ENCODE measurements at regions not wholly inside any gene's neighbourhood (a gene's known extent, or its start where the extent isn't known, plus 50 kb on each side); places are given as distances from the start of the nearest gene placed in this dataset.
"Not testable (repeated sequence)": the region's sequence is repeated elsewhere in the genome, so short reads cannot be mapped to it uniquely, and the experiment has no call there.

DNA sequence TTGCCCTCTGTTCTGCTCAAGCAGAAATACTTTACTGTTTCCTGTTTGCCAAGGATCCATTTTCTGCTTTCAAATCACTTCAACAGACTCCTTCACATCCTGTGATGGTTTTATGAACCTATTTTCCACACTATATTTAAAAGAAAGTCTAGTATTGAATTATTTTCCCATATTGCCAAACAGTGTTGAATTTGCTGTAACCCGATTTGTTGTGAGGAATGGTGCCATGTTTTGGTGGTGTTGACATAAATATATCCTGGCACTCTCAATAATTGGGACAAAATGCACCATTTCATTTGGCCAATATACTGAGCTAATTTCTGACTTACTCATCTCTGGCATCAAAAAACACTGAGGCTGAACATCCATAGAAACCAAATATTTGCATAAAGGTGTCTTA, 615.4 kb upstream of the SEMA3D start:
- Histone ChIP-seq H3K27me3 (replicated peaks in 1 of 4; ENCODE audit: control extremely low read depth in 1 of 4, control insufficient read depth in 3 of 4, insufficient read depth in 4 of 4, low read length in 3 of 4) (no peaks in the 10 kb centered on the region), H4K20me1 (ENCODE audit: control insufficient read depth, insufficient read depth, low read length, poor library complexity, severe bottlenecking) (no peaks in the 10 kb centered on the region), H3K4me1 (ENCODE audit: control insufficient read depth in 2 of 2, insufficient read depth in 2 of 2, low read length in 2 of 2) (no peaks in the 10 kb centered on the region), H2AFZ (ENCODE audit: insufficient read depth, low read depth, low read length, poor library complexity, severe bottlenecking) (no peak overlapping the region), H3K9ac (ENCODE audit: low read length) (no peak overlapping the region), H3K36me3 (replicated peaks in 1 of 2; ENCODE audit: control extremely low read depth in 1 of 2, control insufficient read depth in 1 of 2, extremely low read depth in 1 of 2, insufficient read depth in 2 of 2, low read length in 1 of 2) (no peaks in the 10 kb centered on the region), H3K9me3 (ENCODE audit: control extremely low read depth in 1 of 3, control insufficient read depth in 2 of 3, insufficient read depth in 1 of 3, low read length in 2 of 3) (no peaks in the 10 kb centered on the region), H3K4me2 (replicated peaks; ENCODE audit: low read depth, low read length, poor library complexity, severe bottlenecking) (no peak overlapping the region), H3K79me2 (ENCODE audit: control insufficient read depth, insufficient read depth, low read length) (no peaks in the 10 kb centered on the region), H3K4me3 (ENCODE audit: control extremely low read depth in 1 of 5, extremely low read depth in 1 of 5, insufficient read depth in 1 of 5, low read depth in 2 of 5, low read length in 4 of 5) (no peak overlapping the region), H3K27ac (ENCODE audit: low read length in 2 of 2) (no peak overlapping the region)
- Mint-ChIP-seq H3K9me3 (ENCODE audit: insufficient read depth) (peaks cover 3% of the 10 kb centered on the region), H3K4me1 (no peaks in the 10 kb centered on the region), H3K4me3 (no peak overlapping the region), H3K27me3 (no peaks in the 10 kb centered on the region), H3K27ac (no peak overlapping the region)
- CTCF ChIA-PET: no interaction called here
- intact Hi-C loops (cut with micrococcal nuclease): no loop called here
- ATAC-seq (ENCODE audit: low read depth): no peak
- no peak for DNase-seq
- no CpG with 5 or more reads among the region's 1 CpG for WGBS (ENCODE audit: insufficient coverage)
- TF ChIP-seq, protein P1, sequence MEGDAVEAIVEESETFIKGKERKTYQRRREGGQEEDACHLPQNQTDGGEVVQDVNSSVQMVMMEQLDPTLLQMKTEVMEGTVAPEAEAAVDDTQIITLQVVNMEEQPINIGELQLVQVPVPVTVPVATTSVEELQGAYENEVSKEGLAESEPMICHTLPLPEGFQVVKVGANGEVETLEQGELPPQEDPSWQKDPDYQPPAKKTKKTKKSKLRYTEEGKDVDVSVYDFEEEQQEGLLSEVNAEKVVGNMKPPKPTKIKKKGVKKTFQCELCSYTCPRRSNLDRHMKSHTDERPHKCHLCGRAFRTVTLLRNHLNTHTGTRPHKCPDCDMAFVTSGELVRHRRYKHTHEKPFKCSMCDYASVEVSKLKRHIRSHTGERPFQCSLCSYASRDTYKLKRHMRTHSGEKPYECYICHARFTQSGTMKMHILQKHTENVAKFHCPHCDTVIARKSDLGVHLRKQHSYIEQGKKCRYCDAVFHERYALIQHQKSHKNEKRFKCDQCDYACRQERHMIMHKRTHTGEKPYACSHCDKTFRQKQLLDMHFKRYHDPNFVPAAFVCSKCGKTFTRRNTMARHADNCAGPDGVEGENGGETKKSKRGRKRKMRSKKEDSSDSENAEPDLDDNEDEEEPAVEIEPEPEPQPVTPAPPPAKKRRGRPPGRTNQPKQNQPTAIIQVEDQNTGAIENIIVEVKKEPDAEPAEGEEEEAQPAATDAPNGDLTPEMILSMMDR (IDR thresholded peaks at IDR 0.05): no peak
- no peak for TF ChIP-seq EZH2 (IDR thresholded peaks at IDR 0.05; ENCODE audit: borderline replicate concordance, insufficient read depth, low read depth, low read length, poor library complexity, severe bottlenecking)
- POLR2A ChIA-PET: no interaction called here

- DNase-seq (no peak), ATAC-seq (ENCODE audit: low read depth) (no peak)
- CTCF ChIA-PET: no interaction called here
- Mint-ChIP-seq H3K4me1 (no peaks in the 10 kb centered on the region), H3K27me3 (no peaks in the 10 kb centered on the region), H3K4me3 (no peak overlapping the region), H3K27ac (no peak overlapping the region), H3K9me3 (ENCODE audit: insufficient read depth) (peaks cover 3% of the 10 kb centered on the region)
- Histone ChIP-seq H3K27ac (ENCODE audit: low read length in 2 of 2) (no peak overlapping the region), H3K9ac (ENCODE audit: low read length) (no peak overlapping the region), H2AFZ (ENCODE audit: insufficient read depth, low read depth, low read length, poor library complexity, severe bottlenecking) (no peak overlapping the region), H3K36me3 (replicated peaks in 1 of 2; ENCODE audit: control extremely low read depth in 1 of 2, control insufficient read depth in 1 of 2, extremely low read depth in 1 of 2, insufficient read depth in 2 of 2, low read length in 1 of 2) (no peaks in the 10 kb centered on the region), H3K4me2 (replicated peaks; ENCODE audit: low read depth, low read length, poor library complexity, severe bottlenecking) (no peak overlapping the region), H4K20me1 (ENCODE audit: control insufficient read depth, insufficient read depth, low read length, poor library complexity, severe bottlenecking) (no peaks in the 10 kb centered on the region), H3K9me3 (ENCODE audit: control extremely low read depth in 1 of 3, control insufficient read depth in 2 of 3, insufficient read depth in 1 of 3, low read length in 2 of 3) (no peaks in the 10 kb centered on the region), H3K27me3 (replicated peaks in 1 of 4; ENCODE audit: control extremely low read depth in 1 of 4, control insufficient read depth in 3 of 4, insufficient read depth in 4 of 4, low read length in 3 of 4) (no peaks in the 10 kb centered on the region), H3K4me3 (ENCODE audit: control extremely low read depth in 1 of 5, extremely low read depth in 1 of 5, insufficient read depth in 1 of 5, low read depth in 2 of 5, low read length in 4 of 5) (no peak overlapping the region), H3K79me2 (ENCODE audit: control insufficient read depth, insufficient read depth, low read length) (no peaks in the 10 kb centered on the region), H3K4me1 (ENCODE audit: control insufficient read depth in 2 of 2, insufficient read depth in 2 of 2, low read length in 2 of 2) (no peaks in the 10 kb centered on the region)
- TF ChIP-seq EZH2 (IDR thresholded peaks at IDR 0.05; ENCODE audit: borderline replicate concordance, insufficient read depth, low read depth, low read length, poor library complexity, severe bottlenecking): no peak
- TF ChIP-seq, protein P1 (IDR thresholded peaks at IDR 0.05): no peak
- POLR2A ChIA-PET: no interaction called here
- intact Hi-C loops (cut with micrococcal nuclease): no loop called here
- WGBS (ENCODE audit: insufficient coverage): no CpG with 5 or more reads among the region's 2 CpGs
These were observed 610.1 kb upstream of the SEMA3D start for GRCh38 chr7:85796956-85797355.

GRCh38 chr7:85791098-85791497, 604.2 kb upstream of the SEMA3D start:
- H3K27ac Mint-ChIP-seq; H3K4me3 ChIP-seq (ENCODE audit: control extremely low read depth in 1 of 5, extremely low read depth in 1 of 5, insufficient read depth in 1 of 5, low read depth in 2 of 5, low read length in 4 of 5); POLR2A ChIA-PET; H3K27me3 Mint-ChIP-seq; ATAC-seq (ENCODE audit: low read depth); H3K4me3 Mint-ChIP-seq; H3K27me3 ChIP-seq (replicated peaks in 1 of 4; ENCODE audit: control extremely low read depth in 1 of 4, control insufficient read depth in 3 of 4, insufficient read depth in 4 of 4, low read length in 3 of 4); H4K20me1 ChIP-seq (ENCODE audit: control insufficient read depth, insufficient read depth, low read length, poor library complexity, severe bottlenecking); CTCF ChIA-PET; H3K79me2 ChIP-seq (ENCODE audit: control insufficient read depth, insufficient read depth, low read length); H3K9me3 Mint-ChIP-seq (ENCODE audit: insufficient read depth); H2AFZ ChIP-seq (ENCODE audit: insufficient read depth, low read depth, low read length, poor library complexity, severe bottlenecking); H3K9ac ChIP-seq (ENCODE audit: low read length); H3K27ac ChIP-seq (ENCODE audit: low read length in 2 of 2); H3K36me3 ChIP-seq (replicated peaks in 1 of 2; ENCODE audit: control extremely low read depth in 1 of 2, control insufficient read depth in 1 of 2, extremely low read depth in 1 of 2, insufficient read depth in 2 of 2, low read length in 1 of 2); H3K9me3 ChIP-seq (ENCODE audit: control extremely low read depth in 1 of 3, control insufficient read depth in 2 of 3, insufficient read depth in 1 of 3, low read length in 2 of 3); H3K4me1 ChIP-seq (ENCODE audit: control insufficient read depth in 2 of 2, insufficient read depth in 2 of 2, low read length in 2 of 2); H3K4me1 Mint-ChIP-seq; DNase-seq; intact Hi-C loops (cut with micrococcal nuclease); H3K4me2 ChIP-seq (replicated peaks; ENCODE audit: low read depth, low read length, poor library complexity, severe bottlenecking): not testable (repeated sequence)
- whole genome bisulfite sequencing (ENCODE audit: insufficient coverage): 88% methylated on average over 4 of the region's 4 CpGs
